HUDEP-2 (cell line): ENCODE measurements at regions not wholly inside any gene's neighbourhood (a gene's known extent, or its start where the extent isn't known, plus 50 kb on each side); places are given as distances from the start of the nearest gene placed in this dataset.
"Not testable (repeated sequence)": the region's sequence is repeated elsewhere in the genome, so short reads cannot be mapped to it uniquely, and the experiment has no call there.

Source experiments
- DNase-seq, 76 experiments: peaks; one replicate each; lab custom pipeline; 2025; ENCODE audit not compliant: unreplicated experiment in 76 of 76; lab: John Stamatoyannopoulos, UW

- no peak for DNase-seq
Observed at GRCh38 chr10:6707352-6707751, 127.3 kb upstream of the PRKCQ start.

GRCh38 chr10:6706725-6707124, 126.6 kb upstream of the PRKCQ start:
- no peak for DNase-seq

DNA sequence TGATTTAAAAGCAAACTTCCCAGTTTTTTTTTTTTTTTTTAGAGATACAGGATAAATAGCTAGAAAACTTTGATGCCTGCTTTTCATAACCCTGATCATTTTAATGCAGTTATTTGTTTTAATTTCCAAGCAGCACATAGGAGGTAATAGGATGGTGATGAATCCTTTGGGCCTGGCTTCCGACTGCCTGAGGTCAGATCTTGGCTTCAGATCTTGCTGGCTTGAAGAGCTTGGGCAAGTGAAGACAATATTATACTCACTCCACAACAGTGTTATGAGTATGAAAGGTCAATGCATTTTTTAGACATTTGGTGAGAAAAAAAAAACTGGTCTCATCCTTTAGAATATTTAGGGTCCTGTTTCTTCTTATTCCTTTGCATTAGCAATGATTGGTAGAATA, 124.8 kb upstream of the PRKCQ start:
- no peak for DNase-seq

- DNase-seq = not testable (repeated sequence)
Observed at GRCh38 chr10:6702833-6703232, 122.8 kb upstream of the PRKCQ start.

GRCh38 chr10:6702030-6702429, 122.0 kb upstream of the PRKCQ start:
- no peak for DNase-seq

DNA sequence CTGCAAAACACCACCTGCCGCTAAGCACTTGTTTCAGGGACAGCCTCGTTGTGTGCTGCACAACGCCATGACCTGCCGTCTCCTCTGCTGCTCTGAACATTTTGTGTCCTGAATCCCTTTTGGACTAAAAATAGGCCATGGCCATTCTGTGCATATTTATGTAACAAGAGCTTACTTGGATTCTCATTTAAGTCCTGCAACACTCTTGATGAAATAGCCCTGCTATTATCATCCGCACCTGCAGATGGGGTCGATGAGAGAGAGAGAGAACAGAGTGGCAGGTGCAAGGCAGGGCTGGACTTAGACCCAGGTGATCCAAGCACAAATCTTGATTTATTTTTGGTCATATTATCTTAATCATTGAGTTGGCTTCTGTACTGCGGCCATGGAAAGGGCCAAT, 121.2 kb upstream of the PRKCQ start:
- DNase-seq = no peak

DNA sequence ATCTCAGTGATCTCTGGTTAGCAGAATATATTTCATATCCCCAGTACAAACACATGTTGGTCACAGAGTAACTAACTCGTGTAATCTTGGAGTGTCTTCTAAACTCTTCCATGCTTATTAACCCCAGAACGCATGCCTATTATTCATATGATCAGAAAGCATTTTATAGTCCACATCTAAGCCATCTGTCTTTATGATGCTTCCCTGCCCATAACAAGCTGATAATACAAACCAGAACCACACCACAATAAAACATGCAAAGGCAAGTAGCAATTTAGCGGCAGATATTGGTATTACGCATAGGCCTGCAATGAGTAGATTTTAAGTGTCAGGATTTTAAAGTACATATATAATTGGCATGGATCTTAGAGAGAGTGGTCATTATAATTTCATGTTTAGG, 120.0 kb upstream of the PRKCQ start:
- no peak for DNase-seq

GRCh38 chr10:6699336-6699735, 119.3 kb upstream of the PRKCQ start:
- no peak for DNase-seq

DNA sequence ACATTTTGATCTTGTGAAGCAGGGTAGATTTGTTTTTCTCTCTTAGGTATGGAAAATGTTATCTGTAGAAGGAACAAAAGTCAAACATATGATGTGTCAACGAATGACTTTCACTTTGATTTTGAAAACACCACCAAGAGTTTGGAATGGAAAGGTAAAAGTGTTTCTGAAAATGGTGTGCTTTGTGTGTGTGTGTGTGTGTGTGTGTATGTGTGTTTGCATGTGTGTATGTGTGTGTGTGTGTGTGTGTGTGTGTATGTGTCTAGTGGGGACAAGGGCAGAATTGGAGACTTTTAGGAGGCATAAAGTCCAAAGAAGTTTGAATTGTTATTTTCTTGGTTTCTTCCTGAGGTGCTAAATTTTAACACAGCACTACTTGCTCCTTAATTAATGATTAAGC, 115.4 kb upstream of the PRKCQ start:
- DNase-seq = no peak

- DNase-seq = no peak
Observed at GRCh38 chr10:6694447-6695140, 114.5 kb upstream of the PRKCQ start.

DNA sequence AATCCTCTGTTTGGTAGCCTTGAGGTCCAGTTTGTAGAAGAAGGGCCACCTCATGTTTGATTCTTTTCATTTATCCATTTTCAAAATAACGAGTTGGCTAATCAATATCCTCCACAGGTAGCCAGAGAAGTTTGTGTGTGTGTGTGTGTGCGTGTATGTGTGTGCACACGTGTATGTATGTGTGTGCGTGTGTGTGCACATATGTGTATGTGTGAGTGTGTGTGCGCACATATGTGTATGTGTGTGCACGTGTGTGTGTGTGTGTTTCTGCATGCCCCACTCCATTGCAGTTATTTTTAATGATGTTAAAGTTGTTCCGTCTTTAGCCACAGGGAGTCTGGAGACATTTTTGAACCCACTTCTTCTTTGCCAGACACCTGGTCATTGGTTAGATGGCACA, 112.8 kb upstream of the PRKCQ start:
- no peak for DNase-seq

- DNase-seq = no peak
Observed at GRCh38 chr10:6692103-6692502, 112.0 kb upstream of the PRKCQ start.

GRCh38 chr10:6689036-6689435, 109.0 kb upstream of the PRKCQ start:
- no peak for DNase-seq

DNA sequence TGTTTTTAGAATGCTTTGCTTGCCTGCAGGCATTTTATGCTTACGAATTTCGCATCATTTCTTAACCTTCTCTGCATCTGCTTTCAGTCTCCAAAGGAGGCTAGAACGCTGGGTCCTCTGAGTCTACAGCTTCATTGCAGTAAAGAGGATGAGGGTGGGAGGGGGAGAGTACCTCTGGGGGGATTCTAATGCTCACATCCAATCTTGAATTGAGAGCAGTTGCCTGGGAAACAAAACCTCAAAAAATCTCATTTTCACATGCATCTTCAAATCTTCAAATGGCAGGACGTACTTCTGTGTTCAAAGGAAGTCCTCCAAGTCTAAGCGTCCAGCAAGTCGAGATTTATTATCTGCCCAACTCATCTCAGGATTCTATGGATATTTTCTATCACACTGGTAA, 100.7 kb upstream of the PRKCQ start:
- no peak for DNase-seq

- no peak for DNase-seq
Observed at GRCh38 chr10:6678956-6679355, 98.9 kb upstream of the PRKCQ start.

- peak in 31 of 76 experiments; percentile 2 to 38 (median 15) for DNase-seq
Observed at GRCh38 chr10:6678211-6678803, 98.2 kb upstream of the PRKCQ start.

- not testable (repeated sequence) for DNase-seq
Observed at GRCh38 chr10:6677129-6677528, 97.1 kb upstream of the PRKCQ start.

GRCh38 chr10:6674291-6674690, 94.2 kb upstream of the PRKCQ start:
- no peak for DNase-seq

DNA sequence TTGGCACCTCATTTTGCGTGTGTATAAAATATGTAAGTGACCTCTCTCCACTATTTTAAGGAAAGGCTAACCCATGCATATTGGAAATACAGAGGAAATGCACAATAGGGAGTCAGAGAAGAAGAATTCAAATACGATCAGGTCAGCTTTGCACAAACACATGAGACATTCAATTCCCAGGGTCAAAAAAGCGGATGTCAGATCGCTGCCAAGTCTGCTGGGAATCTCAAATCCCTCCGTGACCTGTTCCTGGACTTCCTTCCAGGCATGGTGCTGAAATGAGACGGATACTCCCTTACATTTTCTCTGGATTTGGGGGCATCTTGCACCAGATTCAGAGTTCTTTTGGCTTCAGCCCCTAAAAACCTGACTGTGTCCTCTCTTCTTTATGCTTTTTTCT, 91.9 kb upstream of the PRKCQ start:
- no peak for DNase-seq

DNA sequence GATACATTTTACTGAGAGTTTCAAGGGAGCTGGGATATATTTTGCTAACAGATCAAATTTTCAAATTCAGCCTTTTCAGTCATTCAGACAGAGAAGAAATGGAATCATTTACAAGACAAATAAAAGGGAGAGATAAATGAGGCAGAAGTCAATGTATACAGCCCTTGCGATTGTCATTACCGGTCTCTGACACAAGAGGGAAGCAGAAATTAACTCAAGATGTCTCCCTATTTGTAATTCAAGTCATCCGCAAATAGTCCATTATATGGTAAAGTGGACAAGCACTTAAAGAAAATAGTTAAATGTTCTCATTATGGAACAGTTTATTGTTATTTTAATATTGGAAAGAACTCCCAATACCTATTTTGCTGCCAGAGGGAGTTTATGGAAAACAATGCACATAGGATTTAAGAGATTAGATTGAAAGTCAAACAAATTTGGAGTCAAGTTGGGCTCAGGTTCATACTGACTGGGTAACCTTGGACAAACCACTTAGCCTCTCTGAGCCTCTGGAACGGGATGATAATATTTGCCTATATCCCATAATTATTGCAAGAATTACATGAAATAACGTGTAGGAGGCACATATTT, 89.3 kb upstream of the PRKCQ start:
- peak in 13 of 76 experiments; percentile 2 to 35 (median 9) for DNase-seq

DNA sequence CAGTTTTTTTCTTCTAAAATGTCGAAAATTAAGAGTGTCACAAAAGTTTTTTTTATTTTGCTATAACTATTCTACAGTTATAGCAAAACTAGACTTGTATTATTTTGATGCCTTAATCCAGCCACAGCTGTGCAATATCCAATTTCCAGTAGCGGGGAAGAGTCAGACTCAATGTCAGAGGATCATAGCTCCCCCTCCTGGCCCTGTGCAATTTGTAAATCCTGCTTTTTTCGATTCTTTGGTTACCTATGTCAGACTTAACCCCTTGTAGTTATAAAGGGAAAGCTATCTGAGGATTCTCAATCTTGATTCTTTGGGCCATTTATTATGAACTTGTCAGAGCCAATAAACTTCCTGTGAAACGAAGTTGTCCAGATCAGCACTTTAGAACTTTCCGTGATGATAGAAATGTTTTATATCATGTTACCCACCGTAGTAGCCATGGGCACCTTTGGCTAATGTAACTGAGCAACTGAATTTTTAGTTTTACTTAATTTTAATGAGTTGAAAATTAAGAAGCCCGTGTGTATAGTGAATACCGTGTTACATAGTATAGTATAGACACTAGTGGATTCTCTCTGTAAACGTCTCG, 87.7 kb upstream of the PRKCQ start:
- peak in 16 of 76 experiments; percentile 1 to 42 (median 15) for DNase-seq

GRCh38 chr10:6667150-6667549, 87.1 kb upstream of the PRKCQ start:
- no peak for DNase-seq
